MCF 10A (cell line): ENCODE measurements at regions not wholly inside any gene's neighbourhood (a gene's known extent, or its start where the extent isn't known, plus 50 kb on each side); places are given as distances from the start of the nearest gene placed in this dataset.

Source experiments
- BruUV-seq: library from RNA; stranded (reverse); fragments of 400-500 nt; replicated peaks from 2 replicates; lab custom pipeline; 2021; lab: Mats Ljungman, UMichigan
- CTCF ChIA-PET: fragments of 300-600 bp; sonication (Branson Sonifier 250); formaldehyde crosslinking; extraction: SDS; loops from one replicate; lab custom pipeline; 2021; ENCODE audit warnings: antibody characterized with exemption, inconsistent platforms; lab: Yijun Ruan, JAX
- POLR2A ChIA-PET: fragments of 300-600, 350-650 bp; sonication (Branson Sonifier 250); formaldehyde crosslinking; extraction: SDS; loops from one replicate; lab custom pipeline; 2020; ENCODE audit warnings: antibody characterized with exemption, inconsistent platforms; lab: Yijun Ruan, JAX
- DNase-seq: peaks from one replicate; pipeline ENCODE4 v3.0.0-alpha.2; 2018; ENCODE audit not compliant: unreplicated experiment
- H3K27ac Mint-ChIP-seq: one replicate; pipeline ENCODE4 v1.8.0; 2022; ENCODE audit warnings: mild to moderate bottlenecking, low read depth, mixed read lengths; ENCODE audit not compliant: unreplicated experiment
- H3K27me3 Mint-ChIP-seq: one replicate; pipeline ENCODE4 v1.8.0; 2022; ENCODE audit warnings: mixed read lengths; ENCODE audit not compliant: insufficient read depth, unreplicated experiment
- H3K36me3 Mint-ChIP-seq: one replicate; pipeline ENCODE4 v1.8.0; 2022; ENCODE audit warnings: mild to moderate bottlenecking, moderate library complexity, mixed read lengths; ENCODE audit not compliant: insufficient read depth, unreplicated experiment
- H3K4me1 Mint-ChIP-seq: one replicate; pipeline ENCODE4 v1.8.0; 2022; ENCODE audit warnings: mixed read lengths; ENCODE audit not compliant: insufficient read depth, unreplicated experiment
- H3K4me3 Mint-ChIP-seq: one replicate; pipeline ENCODE4 v1.8.0; 2022; ENCODE audit warnings: mild to moderate bottlenecking, moderate library complexity, mixed read lengths; ENCODE audit not compliant: unreplicated experiment
- H3K9me3 Mint-ChIP-seq: one replicate; pipeline ENCODE4 v1.8.0; 2022; ENCODE audit warnings: mixed read lengths; ENCODE audit not compliant: unreplicated experiment
- intact Hi-C: fragments of 100-400 bp; cut with micrococcal nuclease; formaldehyde crosslinking; loops from 2 replicates; pipeline ENCODE4 v1.14.1; 2022
- TF ChIP-seq, protein P1 (sequence below): fragments of 200-600 bp; IDR thresholded peaks from one replicate; pipeline ENCODE4 v1.8.0; 2022; ENCODE audit warnings: antibody characterized with exemption, mild to moderate bottlenecking; ENCODE audit not compliant: unreplicated experiment

DNA sequence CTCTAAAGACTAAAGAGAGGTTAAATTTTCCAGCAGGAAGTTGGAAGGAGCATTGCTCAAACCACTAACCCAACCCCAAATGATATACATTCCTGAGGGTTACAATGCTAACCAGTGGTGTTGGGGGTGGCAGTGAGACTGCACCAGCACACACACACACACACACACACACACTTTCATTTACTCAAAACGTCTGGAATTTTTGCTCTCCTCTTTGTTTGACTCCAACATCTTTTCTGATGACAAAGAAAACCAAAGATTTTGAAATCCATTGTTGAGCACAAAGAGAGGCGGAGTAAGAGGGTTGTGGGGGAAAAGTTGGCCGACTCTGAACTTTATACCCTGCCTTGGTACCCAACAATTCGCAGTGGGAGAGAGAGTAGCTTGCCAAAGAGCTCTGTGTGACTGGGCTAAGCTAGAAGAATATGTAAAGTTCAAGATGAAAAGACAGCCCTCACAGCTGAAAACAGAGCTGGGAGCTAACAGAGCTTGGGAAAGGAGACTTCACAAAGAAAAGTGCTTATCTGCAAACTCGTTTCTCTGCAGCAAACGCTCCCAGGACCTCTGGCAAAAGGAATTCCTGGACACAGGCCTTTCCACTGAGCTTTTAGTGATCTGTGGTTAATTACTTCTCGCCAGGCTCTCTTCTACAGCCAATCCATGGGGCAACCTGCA, 426.0 kb upstream of the CDH11 start:
- DNase-seq = peak; percentile 36
- BruUV-seq = no TSS peak
- ChIA-PET POLR2A (no interaction called here), CTCF (no interaction called here)
- Mint-ChIP-seq H3K4me3 (no peak overlapping the region), H3K9me3 (peaks cover 38% of the 10 kb centered on the region), H3K4me1 (no peaks in the 10 kb centered on the region), H3K36me3 (no peaks in the 10 kb centered on the region), H3K27ac (no peak overlapping the region), H3K27me3 (no peaks in the 10 kb centered on the region)
- TF ChIP-seq, protein P1, sequence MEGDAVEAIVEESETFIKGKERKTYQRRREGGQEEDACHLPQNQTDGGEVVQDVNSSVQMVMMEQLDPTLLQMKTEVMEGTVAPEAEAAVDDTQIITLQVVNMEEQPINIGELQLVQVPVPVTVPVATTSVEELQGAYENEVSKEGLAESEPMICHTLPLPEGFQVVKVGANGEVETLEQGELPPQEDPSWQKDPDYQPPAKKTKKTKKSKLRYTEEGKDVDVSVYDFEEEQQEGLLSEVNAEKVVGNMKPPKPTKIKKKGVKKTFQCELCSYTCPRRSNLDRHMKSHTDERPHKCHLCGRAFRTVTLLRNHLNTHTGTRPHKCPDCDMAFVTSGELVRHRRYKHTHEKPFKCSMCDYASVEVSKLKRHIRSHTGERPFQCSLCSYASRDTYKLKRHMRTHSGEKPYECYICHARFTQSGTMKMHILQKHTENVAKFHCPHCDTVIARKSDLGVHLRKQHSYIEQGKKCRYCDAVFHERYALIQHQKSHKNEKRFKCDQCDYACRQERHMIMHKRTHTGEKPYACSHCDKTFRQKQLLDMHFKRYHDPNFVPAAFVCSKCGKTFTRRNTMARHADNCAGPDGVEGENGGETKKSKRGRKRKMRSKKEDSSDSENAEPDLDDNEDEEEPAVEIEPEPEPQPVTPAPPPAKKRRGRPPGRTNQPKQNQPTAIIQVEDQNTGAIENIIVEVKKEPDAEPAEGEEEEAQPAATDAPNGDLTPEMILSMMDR = no peak
- intact Hi-C loops = no loop called here

DNA sequence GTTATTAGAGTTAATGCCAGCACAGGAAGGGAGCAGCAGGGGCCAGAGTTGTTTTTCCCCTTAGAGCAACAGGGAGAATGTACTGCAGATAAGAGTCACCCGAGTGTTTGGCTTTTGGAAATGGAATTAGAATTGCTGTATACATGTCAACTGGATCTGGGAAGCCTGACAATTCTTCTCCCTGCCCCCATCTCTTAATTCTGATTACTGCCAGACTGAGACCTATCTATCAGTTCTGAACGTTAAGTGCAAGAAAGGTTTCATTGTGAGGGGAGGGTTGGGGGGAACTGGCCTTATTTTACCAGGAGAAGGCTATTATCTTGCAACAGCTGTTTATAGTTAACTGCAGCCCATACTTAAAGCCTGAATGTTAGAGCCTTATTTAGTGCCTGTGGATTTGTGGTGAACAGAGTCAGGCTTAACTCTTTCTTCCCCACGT, 424.5 kb upstream of the CDH11 start:
- ChIA-PET POLR2A (no interaction called here), CTCF (no interaction called here)
- Mint-ChIP-seq H3K27ac (no peak overlapping the region), H3K9me3 (peaks cover 45% of the 10 kb centered on the region), H3K27me3 (no peaks in the 10 kb centered on the region), H3K36me3 (no peaks in the 10 kb centered on the region), H3K4me3 (no peak overlapping the region), H3K4me1 (no peaks in the 10 kb centered on the region)
- DNase-seq = no peak
- intact Hi-C loops = no loop called here
- no TSS peak for BruUV-seq
- TF ChIP-seq, protein P1 = no peak

DNA sequence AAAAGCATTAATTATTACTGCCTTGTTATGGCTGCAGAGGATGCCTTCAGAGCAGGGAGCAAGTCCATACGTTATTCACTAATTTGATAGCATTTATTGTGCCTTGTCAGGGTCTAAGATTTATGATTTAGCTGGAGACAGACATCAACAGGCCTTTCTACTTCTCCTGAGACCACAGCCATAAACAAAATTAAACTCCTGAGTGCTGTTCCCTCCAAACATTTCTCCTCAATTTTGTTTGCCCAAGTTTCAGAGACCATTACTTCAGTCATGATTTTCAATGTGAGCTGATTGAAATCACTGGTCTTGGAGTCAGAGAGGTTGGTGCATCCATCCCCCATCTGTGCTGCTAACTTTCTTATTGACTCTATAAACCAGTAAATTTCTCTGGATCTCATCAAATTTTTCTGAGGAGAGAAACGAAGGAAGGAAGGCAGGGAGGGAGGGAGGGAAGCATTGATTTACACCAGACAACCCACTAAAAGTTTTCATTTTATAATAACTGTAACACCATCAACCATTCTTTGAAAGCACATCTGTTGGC, 423.6 kb upstream of the CDH11 start:
- TF ChIP-seq, protein P1 = no peak
- BruUV-seq = no TSS peak
- Mint-ChIP-seq H3K27ac (no peak overlapping the region), H3K36me3 (no peaks in the 10 kb centered on the region), H3K9me3 (peaks cover 42% of the 10 kb centered on the region), H3K4me3 (no peak overlapping the region), H3K27me3 (no peaks in the 10 kb centered on the region), H3K4me1 (no peaks in the 10 kb centered on the region)
- DNase-seq = no peak
- CTCF ChIA-PET = no interaction called here
- POLR2A ChIA-PET = no interaction called here
- intact Hi-C loops = no loop called here

DNA sequence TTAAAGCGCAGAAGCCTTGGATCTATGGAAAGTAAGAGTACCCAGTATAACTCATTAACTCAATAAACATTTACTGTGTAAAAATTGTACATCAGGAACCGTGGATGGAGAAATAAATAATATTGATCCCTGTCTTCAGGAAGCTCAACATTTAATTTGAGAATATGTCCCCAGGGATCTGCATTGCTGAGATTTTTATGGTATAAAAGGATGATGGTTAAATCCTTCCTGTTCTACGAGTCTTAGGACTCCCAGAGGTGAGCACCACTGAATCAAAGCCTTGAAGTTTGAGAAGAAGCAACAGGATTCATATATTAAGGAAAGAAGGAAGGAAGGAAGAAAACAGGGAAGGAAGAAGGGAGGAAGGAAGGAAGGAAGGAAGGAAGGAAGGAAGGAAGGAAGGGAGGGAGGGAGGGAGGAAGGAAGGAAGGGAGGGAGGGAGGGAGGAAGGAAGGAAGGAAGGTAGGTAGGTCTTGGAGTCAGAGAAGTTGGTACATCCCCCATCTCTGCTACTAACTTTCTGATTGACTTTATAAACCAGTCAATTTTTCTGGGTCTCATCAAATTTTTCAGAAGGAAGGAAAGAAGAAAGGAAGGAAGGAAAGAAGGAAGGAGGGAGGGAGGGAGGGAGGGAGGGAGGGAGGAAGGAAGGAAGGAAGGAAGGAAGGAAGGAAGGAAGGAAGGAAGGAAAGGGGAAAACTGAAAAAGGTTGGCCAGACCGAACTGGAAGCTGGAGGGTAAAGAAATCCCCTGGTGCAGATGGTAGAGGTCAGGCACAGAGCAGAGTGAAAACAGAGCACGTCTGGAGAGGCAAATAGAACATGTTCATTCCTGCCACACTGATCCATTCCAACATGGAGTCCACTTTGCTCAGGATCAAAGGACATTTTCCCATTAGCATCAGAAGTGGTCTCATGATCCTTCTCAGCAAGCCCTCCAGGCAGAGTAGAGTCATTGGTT, 422.2 kb upstream of the CDH11 start:
- TF ChIP-seq, protein P1 = no peak
- ChIA-PET POLR2A (no interaction called here), CTCF (no interaction called here)
- H3K4me3 Mint-ChIP-seq = no peak overlapping the region
- BruUV-seq = no TSS peak
- no peaks in the 10 kb centered on the region for H3K4me1 Mint-ChIP-seq
- H3K36me3 Mint-ChIP-seq = no peaks in the 10 kb centered on the region
- H3K27me3 Mint-ChIP-seq = no peaks in the 10 kb centered on the region
- no peak for DNase-seq
- H3K9me3 Mint-ChIP-seq = peaks cover 42% of the 10 kb centered on the region
- H3K27ac Mint-ChIP-seq = no peak overlapping the region
- intact Hi-C loops = no loop called here
